Heart left ventricle (tissue), 16 donors: ENCODE measurements at regions not wholly inside any gene's neighbourhood (a gene's known extent, or its start where the extent isn't known, plus 50 kb on each side); places are given as distances from the start of the nearest gene placed in this dataset.

ENCODE experiments used
- ATAC-seq, 4 donors: fragments of 200-7000 bp; cut with Tn5 transposase; one replicate each; pipeline ENCODE4 v1.9.1; 2020 to 2022; ENCODE audit warnings: moderate library complexity in 4 of 4, mild to moderate bottlenecking in 3 of 4, moderate number of reproducible peaks in 1 of 4
- DNase-seq, 5 donors: peaks; one replicate each; pipeline ENCODE4 v3.0.0-alpha.2; 2020
- H3K27ac ChIP-seq, 12 donors: fragments of 200-600 bp; sonication (generic) in 4 of 12; one replicate each; pipeline versions ENCODE4 v1.5.0 to v1.8.0; 2016 to 2022; ENCODE audit warnings: mild to moderate bottlenecking in 2 of 12
- H3K27me3 ChIP-seq, 9 donors: fragments of 200-600 bp; sonication (generic) in 2 of 9; one replicate each; pipeline versions ENCODE4 v1.5.1 to v1.8.0; 2016 to 2022; ENCODE audit warnings: mild to moderate bottlenecking in 3 of 9
- H3K36me3 ChIP-seq, 9 donors: fragments of 200-600 bp; sonication (generic) in 2 of 9; one replicate each; pipeline versions ENCODE4 v1.5.0 to v1.8.0; 2018 to 2022; ENCODE audit warnings: mild to moderate bottlenecking in 2 of 9
- H3K4me1 ChIP-seq, 12 donors: fragments of 200-600 bp; sonication (generic) in 4 of 12; one replicate each; pipeline versions ENCODE4 v1.5.0 to v1.8.0; 2016 to 2022; ENCODE audit warnings: mild to moderate bottlenecking in 3 of 12
- H3K4me3 ChIP-seq, 12 donors: fragments of 200-600 bp; sonication (generic) in 4 of 12; one replicate each; pipeline versions ENCODE4 v1.5.0 to v1.8.0; 2017 to 2022; ENCODE audit warnings: mild to moderate bottlenecking in 9 of 12, moderate library complexity in 4 of 12
- H3K9me3 ChIP-seq, 12 donors: fragments of 200-600 bp; sonication (generic) in 4 of 12; one replicate each; pipeline versions ENCODE4 v1.5.0 to v1.8.0; 2016 to 2022; ENCODE audit warnings: mild to moderate bottlenecking in 1 of 12
- CTCF ChIP-seq, 12 donors: fragments of 200-600 bp; sonication (generic) in 4 of 12; IDR thresholded peaks; one replicate each; pipeline versions ENCODE4 v1.5.0 to v1.8.0; 2018 to 2022; ENCODE audit warnings: antibody characterized with exemption in 12 of 12, mild to moderate bottlenecking in 5 of 12
- POLR2A ChIP-seq, 2 donors: fragments of 450-650 bp; IDR thresholded peaks; one replicate each; pipeline ENCODE4 v1.6.1; 2017; ENCODE audit warnings: antibody characterized with exemption in 2 of 2, mild to moderate bottlenecking in 2 of 2, moderate library complexity in 2 of 2
- WGBS, 4 donors: extraction: QIAGEN DNeasy Blood & Tissue Kit in 2 of 4; methylation state at CpG; one replicate each; pipeline versions ENCODE4 v1.1.5 to v1.1.7; 2013 to 2018; 5-methylcytosine and 5-hydroxymethylcytosine counted together
- intact Hi-C, 10 donors: fragments of 100-400 bp; cut with DNase I; formaldehyde crosslinking; loops; one replicate each; pipeline versions ENCODE4 v1.11.1 to v1.14.2; 2022
- donor health status: ischemic (EF 13 %, LVEDD 7.1; RV severe dilation, severe dysfunction).
- donor health status: healthy with polysubstance abuse.
- donor health status: DM: no; HTN: yes; CAD: no.
- donor health status: DM: no; HTN: no; CAD: no.
- donor health status: ischemic (EF 25% LVEDD 6.9; RV normal size, moderate dysfunction).
- donor health status: ischemic (EF 25% LVEDD 5.7; RV mildly dilated, moderate dysfunction).
- donor health status: healthy.
- donor health status: DM: yes; HTN: yes; CAD: no.
- donor health status: ischemic (EF 35%, LVEDD 5.7; RV mildly dilated, moderate dysfunction).
- donor health status: nonischemic (EF 11% LVEDD 7.7; RV severe dilation, severe dysfunction).
- donor health status: DM: yes; HTN: yes; CAD: no.
- donor health status: PGD.
- donor health status: ischemic (EF 29% LVEDD 5.4; RV normal size, mild dysfunction).
- donor health status: nonischemic (EF 23%, LVEDD 6.1; RV moderate dilation, normal function).

DNA sequence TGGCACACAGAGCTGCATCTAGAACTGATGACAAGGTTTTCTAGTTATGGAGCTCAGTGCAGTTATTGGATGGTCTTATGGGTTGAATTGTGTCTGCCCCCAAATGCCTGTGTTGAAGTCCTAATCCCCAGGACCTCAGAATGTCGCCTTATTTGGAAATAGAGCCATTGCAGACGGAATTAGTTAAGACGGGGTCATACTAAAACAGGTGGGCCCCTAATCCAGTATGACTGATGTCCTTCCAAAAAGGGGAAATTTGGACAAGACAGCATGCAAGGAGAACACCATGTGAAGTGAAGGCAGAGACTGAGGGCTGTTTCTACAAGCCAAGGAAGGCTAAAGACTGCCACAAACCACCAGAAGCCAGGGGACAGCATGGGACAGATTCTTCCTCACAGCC, 148.7 kb downstream of the KCTD12 start:
- no peaks in the 10 kb centered on the region for H3K4me1 ChIP-seq
- intact Hi-C loops: no loop called here
- no peaks in the 10 kb centered on the region for H3K36me3 ChIP-seq
- H3K9me3 ChIP-seq: peaks cover 0 to 16% (median 6%) of the 10 kb centered on the region in 12 donors
- no peak overlapping the region for H3K4me3 ChIP-seq
- TF ChIP-seq POLR2A (IDR thresholded peaks at IDR 0.05) (no peak), CTCF (IDR thresholded peaks at IDR 0.05) (no peak)
- no peak overlapping the region for H3K27ac ChIP-seq
- DNase-seq (no peak), ATAC-seq (no peak)
- 93 to 98% (median 96%) methylated on average over 3 of the region's 3 CpGs for WGBS, 4 donors
- H3K27me3 ChIP-seq: no peaks in the 10 kb centered on the region

- no peak for ATAC-seq
- Histone ChIP-seq H3K27ac (no peak overlapping the region), H3K36me3 (no peaks in the 10 kb centered on the region), H3K4me1 (no peaks in the 10 kb centered on the region), H3K9me3 (no peaks in the 10 kb centered on the region), H3K27me3 (no peaks in the 10 kb centered on the region), H3K4me3 (no peak overlapping the region)
- intact Hi-C loops: no loop called here
- no peak for TF ChIP-seq POLR2A (IDR thresholded peaks at IDR 0.05)
- no peak for TF ChIP-seq CTCF (IDR thresholded peaks at IDR 0.05)
- 86 to 93% (median 90%) methylated on average over 3 of the region's 3 CpGs for WGBS, 4 donors
- no peak for DNase-seq
Measured at GRCh38 chr13:76735641-76736040, 150.6 kb downstream of the KCTD12 start.

- TF ChIP-seq CTCF (IDR thresholded peaks at IDR 0.05) (no peak), POLR2A (IDR thresholded peaks at IDR 0.05) (no peak)
- H3K9me3 ChIP-seq: no peaks in the 10 kb centered on the region
- peaks cover 0 to 14% (median 4%) of the 10 kb centered on the region in 12 donors for H3K4me1 ChIP-seq
- no peak overlapping the region for H3K4me3 ChIP-seq
- H3K27me3 ChIP-seq: no peaks in the 10 kb centered on the region
- H3K36me3 ChIP-seq: no peaks in the 10 kb centered on the region
- DNase-seq (no peak), ATAC-seq (no peak)
- intact Hi-C loops: no loop called here
- no peak overlapping the region for H3K27ac ChIP-seq
- WGBS, 4 donors: 85 to 97% (median 91%) methylated on average over 3 of the region's 3 CpGs
Measured at GRCh38 chr13:76733671-76734070, 152.5 kb downstream of the KCTD12 start.

DNA sequence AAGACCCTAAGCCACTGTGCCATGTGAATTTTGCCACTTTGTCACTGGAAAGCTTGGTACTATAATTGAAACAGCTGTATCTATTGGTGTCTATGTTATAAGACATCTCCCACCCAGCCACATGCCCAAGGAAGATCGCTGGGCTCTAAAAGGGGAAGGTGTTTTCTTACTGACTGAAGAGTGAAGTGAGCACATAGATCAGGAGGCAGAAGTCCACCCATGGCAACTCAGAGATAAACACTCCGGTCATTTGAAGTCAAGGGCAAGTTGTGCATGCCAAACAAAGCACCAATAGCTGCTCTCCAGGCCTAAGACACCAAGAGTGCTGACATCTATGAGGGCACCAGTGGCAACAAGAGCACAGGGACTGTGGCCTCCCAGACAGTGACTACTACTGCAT, 153.8 kb downstream of the KCTD12 start:
- intact Hi-C loops: no loop called here
- WGBS, 4 donors: 71 to 80% (median 74%) methylated on average over 2 of the region's 2 CpGs
- Histone ChIP-seq H3K4me3 (no peak overlapping the region), H3K9me3 (no peaks in the 10 kb centered on the region), H3K4me1 (peaks cover 0 to 14% (median 4%) of the 10 kb centered on the region in 12 donors), H3K27ac (no peak overlapping the region), H3K27me3 (no peaks in the 10 kb centered on the region), H3K36me3 (no peaks in the 10 kb centered on the region)
- ATAC-seq: peak in 1 of 4 donors; percentile 38
- TF ChIP-seq POLR2A (IDR thresholded peaks at IDR 0.05): no peak
- no peak for TF ChIP-seq CTCF (IDR thresholded peaks at IDR 0.05)
- DNase-seq: no peak
